Endothelial cell (in vitro differentiated cells): ENCODE measurements at regions not wholly inside any gene's neighbourhood (a gene's known extent, or its start where the extent isn't known, plus 50 kb on each side); places are given as distances from the start of the nearest gene placed in this dataset.

ENCODE experiments used
- DNase-seq: peaks from one replicate; pipeline ENCODE4 v3.0.0; 2021; ENCODE audit warnings: low spot score
- H3K27ac Mint-ChIP-seq: one replicate; pipeline ENCODE4 v1.8.0; 2021; ENCODE audit warnings: mixed read lengths, inconsistent platforms; ENCODE audit not compliant: unreplicated experiment
- H3K27me3 Mint-ChIP-seq: one replicate; pipeline ENCODE4 v1.8.0; 2021; ENCODE audit warnings: mild to moderate bottlenecking, moderate library complexity, mixed read lengths, inconsistent platforms; ENCODE audit not compliant: unreplicated experiment
- H3K36me3 Mint-ChIP-seq: one replicate; pipeline ENCODE4 v1.8.0; 2021; ENCODE audit warnings: mild to moderate bottlenecking, low read depth, mixed read lengths, inconsistent platforms; ENCODE audit not compliant: unreplicated experiment
- H3K4me1 Mint-ChIP-seq: one replicate; pipeline ENCODE4 v1.8.0; 2021; ENCODE audit warnings: mild to moderate bottlenecking, mixed read lengths, inconsistent platforms; ENCODE audit not compliant: unreplicated experiment
- H3K4me3 Mint-ChIP-seq: one replicate; pipeline ENCODE4 v1.8.0; 2021; ENCODE audit warnings: mild to moderate bottlenecking, mixed read lengths, inconsistent platforms; ENCODE audit not compliant: unreplicated experiment
- H3K9me3 Mint-ChIP-seq: one replicate; pipeline ENCODE4 v1.8.0; 2021; ENCODE audit warnings: mixed read lengths, inconsistent platforms; ENCODE audit not compliant: unreplicated experiment
- TF ChIP-seq, protein P1 (sequence below): fragments of 200-600 bp; sonication (generic); IDR thresholded peaks from one replicate; pipeline ENCODE4 v1.5.0; 2021; ENCODE audit warnings: antibody characterized with exemption; ENCODE audit not compliant: unreplicated experiment

DNA sequence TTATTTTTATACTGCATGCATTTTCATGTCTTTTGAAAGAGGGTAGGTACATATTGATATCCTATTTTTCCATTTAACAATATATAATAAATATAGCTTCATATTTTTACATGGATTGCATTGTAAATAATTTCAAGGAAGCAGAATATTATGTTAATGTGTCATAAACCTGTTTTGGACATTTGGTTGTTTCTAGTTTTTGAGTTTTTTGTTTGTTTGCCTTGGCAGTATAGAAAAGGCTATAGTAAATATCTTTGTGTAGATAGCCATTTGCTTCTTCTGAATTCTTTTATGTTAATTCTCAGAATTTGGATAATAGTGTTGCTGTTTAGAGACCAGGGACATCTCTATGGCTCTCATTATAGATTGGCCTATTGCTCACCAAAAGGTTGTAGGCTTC lies 645.2 kb downstream of the SLC4A3 start:
- H3K4me3 Mint-ChIP-seq, result no peak overlapping the region
- H3K36me3 Mint-ChIP-seq, result no peaks in the 10 kb centered on the region
- TF ChIP-seq, protein P1, sequence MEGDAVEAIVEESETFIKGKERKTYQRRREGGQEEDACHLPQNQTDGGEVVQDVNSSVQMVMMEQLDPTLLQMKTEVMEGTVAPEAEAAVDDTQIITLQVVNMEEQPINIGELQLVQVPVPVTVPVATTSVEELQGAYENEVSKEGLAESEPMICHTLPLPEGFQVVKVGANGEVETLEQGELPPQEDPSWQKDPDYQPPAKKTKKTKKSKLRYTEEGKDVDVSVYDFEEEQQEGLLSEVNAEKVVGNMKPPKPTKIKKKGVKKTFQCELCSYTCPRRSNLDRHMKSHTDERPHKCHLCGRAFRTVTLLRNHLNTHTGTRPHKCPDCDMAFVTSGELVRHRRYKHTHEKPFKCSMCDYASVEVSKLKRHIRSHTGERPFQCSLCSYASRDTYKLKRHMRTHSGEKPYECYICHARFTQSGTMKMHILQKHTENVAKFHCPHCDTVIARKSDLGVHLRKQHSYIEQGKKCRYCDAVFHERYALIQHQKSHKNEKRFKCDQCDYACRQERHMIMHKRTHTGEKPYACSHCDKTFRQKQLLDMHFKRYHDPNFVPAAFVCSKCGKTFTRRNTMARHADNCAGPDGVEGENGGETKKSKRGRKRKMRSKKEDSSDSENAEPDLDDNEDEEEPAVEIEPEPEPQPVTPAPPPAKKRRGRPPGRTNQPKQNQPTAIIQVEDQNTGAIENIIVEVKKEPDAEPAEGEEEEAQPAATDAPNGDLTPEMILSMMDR, result no peak
- DNase-seq, result no peak
- peaks cover 6% of the 10 kb centered on the region for H3K27me3 Mint-ChIP-seq
- H3K9me3 Mint-ChIP-seq, result no peaks in the 10 kb centered on the region
- peaks cover 10% of the 10 kb centered on the region for H3K4me1 Mint-ChIP-seq
- no peak overlapping the region for H3K27ac Mint-ChIP-seq

DNA sequence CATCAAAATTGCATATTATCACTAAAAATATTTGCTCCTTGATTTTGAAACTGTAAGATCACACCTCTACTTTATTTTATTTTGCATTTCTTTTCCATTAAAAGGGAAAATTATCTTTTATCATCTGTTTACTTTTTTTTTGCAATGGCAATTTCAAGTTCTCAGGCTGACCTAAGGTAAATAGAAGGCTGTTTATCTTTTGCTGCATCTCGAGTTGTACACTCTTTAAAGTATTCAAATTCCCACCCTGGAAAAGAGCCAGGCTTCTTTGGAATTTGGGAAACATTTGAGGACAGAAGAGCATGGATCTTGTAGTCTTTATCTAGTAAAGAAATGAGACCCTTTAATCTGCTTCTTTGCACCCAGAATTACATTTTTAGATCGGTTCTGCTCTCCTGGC lies 645.7 kb downstream of the SLC4A3 start:
- Mint-ChIP-seq H3K4me3 (no peak overlapping the region), H3K9me3 (no peaks in the 10 kb centered on the region), H3K27me3 (peaks cover 6% of the 10 kb centered on the region), H3K27ac (no peak overlapping the region), H3K36me3 (no peaks in the 10 kb centered on the region), H3K4me1 (peaks cover 10% of the 10 kb centered on the region)
- no peak for DNase-seq
- TF ChIP-seq, protein P1, result no peak

DNA sequence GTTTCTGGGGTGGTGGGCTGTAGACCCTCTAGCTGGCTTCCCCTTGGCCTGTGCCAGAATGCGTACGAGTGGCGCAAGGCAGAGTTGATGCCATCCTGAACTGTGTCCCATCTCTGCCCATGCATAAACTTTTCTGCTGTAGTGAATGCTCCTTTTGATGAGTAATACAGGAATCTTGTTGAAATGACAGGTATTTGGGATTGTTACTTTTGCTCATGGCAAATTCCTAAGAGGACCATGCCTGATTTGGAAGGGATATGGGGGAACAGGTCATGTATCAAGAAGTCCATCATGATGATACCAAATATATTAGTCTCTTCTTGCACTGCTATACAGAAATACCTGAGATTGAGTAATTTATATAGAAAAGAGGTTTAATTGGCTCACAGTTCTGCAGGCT lies 648.0 kb downstream of the SLC4A3 start:
- no peak for DNase-seq
- Mint-ChIP-seq H3K36me3 (no peaks in the 10 kb centered on the region), H3K9me3 (no peaks in the 10 kb centered on the region), H3K27me3 (peaks cover 6% of the 10 kb centered on the region), H3K4me1 (peaks cover 4% of the 10 kb centered on the region), H3K27ac (no peak overlapping the region), H3K4me3 (no peak overlapping the region)
- TF ChIP-seq, protein P1, result no peak

DNA sequence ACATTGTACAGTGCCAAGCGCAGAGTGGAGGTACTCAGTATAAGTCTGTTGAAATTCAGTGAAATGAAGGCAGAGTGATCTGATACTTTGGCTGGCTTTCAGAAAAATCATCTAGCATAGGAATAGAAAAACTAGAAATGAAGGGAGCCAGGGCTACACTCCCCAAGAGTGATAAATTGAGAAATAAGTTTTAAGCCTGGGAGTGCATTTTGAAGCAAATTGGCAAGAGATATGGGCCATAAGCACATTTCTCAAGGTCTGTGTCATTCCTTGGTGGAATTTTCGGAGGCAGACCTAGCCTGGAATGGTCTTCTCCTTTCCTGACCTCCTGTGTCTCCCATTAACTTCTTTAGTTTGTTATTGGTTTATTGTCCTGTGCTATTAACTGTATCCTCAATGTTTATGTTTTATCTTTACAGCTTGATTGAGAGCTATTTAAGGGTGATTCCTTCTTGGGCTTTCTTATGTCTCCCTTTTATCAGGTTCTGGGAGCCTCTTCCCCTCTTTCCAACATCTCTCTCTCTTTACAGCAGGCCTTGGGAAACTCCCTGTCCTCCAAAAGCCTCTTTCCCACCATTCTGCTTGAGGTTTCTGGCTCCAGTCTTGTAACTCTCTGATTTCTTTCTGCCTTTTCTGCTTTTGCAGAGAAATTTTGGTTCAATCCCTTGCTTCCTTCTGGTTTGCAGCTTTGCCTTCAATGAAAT lies 649.5 kb downstream of the SLC4A3 start:
- peaks cover 5% of the 10 kb centered on the region for H3K27me3 Mint-ChIP-seq
- no peaks in the 10 kb centered on the region for H3K36me3 Mint-ChIP-seq
- no peaks in the 10 kb centered on the region for H3K9me3 Mint-ChIP-seq
- no peak overlapping the region for H3K4me3 Mint-ChIP-seq
- DNase-seq, result no peak
- TF ChIP-seq, protein P1, result no peak
- H3K27ac Mint-ChIP-seq, result no peak overlapping the region
- H3K4me1 Mint-ChIP-seq, result peaks cover 4% of the 10 kb centered on the region

DNA sequence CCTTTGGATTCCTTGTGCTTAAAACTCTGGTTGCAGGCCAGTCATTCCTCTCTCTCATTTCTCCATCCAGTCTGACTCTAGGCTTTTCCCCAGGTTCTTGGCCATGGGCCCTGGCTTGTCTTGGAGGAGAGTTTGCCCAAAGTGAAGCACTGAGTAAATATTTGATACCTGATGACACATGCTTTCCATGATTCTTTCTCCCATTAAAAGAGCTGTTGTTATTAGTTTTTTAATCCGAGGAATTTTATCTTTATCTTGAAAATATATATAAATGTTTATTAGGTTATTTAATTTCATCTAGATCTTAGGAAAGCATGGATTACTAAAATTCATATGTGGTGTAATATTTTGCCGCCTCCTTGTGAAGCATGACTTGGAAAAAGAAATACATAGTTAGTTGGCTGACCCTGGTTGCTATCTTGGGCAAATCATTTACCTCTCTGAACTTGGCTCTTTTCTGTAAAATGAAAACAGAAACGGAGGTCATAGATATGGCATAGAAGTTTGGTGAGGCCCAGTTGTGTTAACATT lies 650.1 kb downstream of the SLC4A3 start:
- DNase-seq, result no peak
- H3K27me3 Mint-ChIP-seq, result peaks cover 5% of the 10 kb centered on the region
- H3K4me1 Mint-ChIP-seq, result peaks cover 4% of the 10 kb centered on the region
- H3K36me3 Mint-ChIP-seq, result no peaks in the 10 kb centered on the region
- TF ChIP-seq, protein P1, result no peak
- no peaks in the 10 kb centered on the region for H3K9me3 Mint-ChIP-seq
- no peak overlapping the region for H3K4me3 Mint-ChIP-seq
- H3K27ac Mint-ChIP-seq, result no peak overlapping the region
